GM23338 (cell line): ENCODE measurements at regions not wholly inside any gene's neighbourhood (a gene's known extent, or its start where the extent isn't known, plus 50 kb on each side); places are given as distances from the start of the nearest gene placed in this dataset.

Experiments
- ATAC-seq: fragments of 200-7000 bp; cut with Tn5 transposase; 3 replicates; pipeline ENCODE4 v1.9.1; 2020
- DNase-seq: peaks from one replicate; pipeline ENCODE4 v3.0.0-alpha.2; 2015; ENCODE audit warnings: low spot score
- H2AFZ ChIP-seq: fragments of 200-600 bp; sonication (generic); 2 replicates; pipeline ENCODE4 v1.8.0; 2016; ENCODE audit warnings: antibody characterized with exemption, mild to moderate bottlenecking, moderate library complexity
- H3F3A ChIP-seq: fragments of 200-600 bp; sonication (generic); replicated peaks from 2 replicates; pipeline ENCODE4 v1.8.0; 2017; ENCODE audit warnings: antibody characterized with exemption, mixed run types, low read depth
- H3K27ac ChIP-seq: fragments of 200-600 bp; sonication (generic); 2 replicates; pipeline ENCODE4 v1.6.1; 2016; ENCODE audit warnings: low read depth
- H3K27me3 ChIP-seq: fragments of 200-600 bp; sonication (generic); 2 replicates; pipeline ENCODE4 v1.8.0; 2016; ENCODE audit warnings: mild to moderate bottlenecking, mixed run types, moderate library complexity; ENCODE audit not compliant: insufficient read depth
- H3K36me3 ChIP-seq: fragments of 200-600 bp; sonication (generic); 2 replicates; pipeline ENCODE4 v1.8.0; 2016; ENCODE audit warnings: mild to moderate bottlenecking; ENCODE audit not compliant: insufficient read depth
- H3K4me1 ChIP-seq: fragments of 200-600 bp; sonication (generic); 2 replicates; pipeline ENCODE4 v1.8.0; 2016; ENCODE audit warnings: mild to moderate bottlenecking, moderate library complexity; ENCODE audit not compliant: insufficient read depth
- H3K4me2 ChIP-seq: fragments of 200-600 bp; sonication (generic); 2 replicates; pipeline ENCODE4 v1.7.1; 2017; ENCODE audit warnings: mixed run types
- H3K4me3 ChIP-seq: fragments of 200-600 bp; sonication (generic); 2 replicates; pipeline ENCODE4 v1.6.1; 2016; ENCODE audit warnings: mixed run types
- H3K79me2 ChIP-seq: fragments of 200-600 bp; sonication (generic); replicated peaks from 2 replicates; pipeline ENCODE4 v1.8.0; 2017; ENCODE audit warnings: mild to moderate bottlenecking; ENCODE audit not compliant: insufficient read depth
- H3K9me2 ChIP-seq: fragments of 200-600 bp; sonication (generic); 2 replicates; pipeline ENCODE4 v1.8.0; 2017; ENCODE audit not compliant: insufficient read depth
- H4K20me1 ChIP-seq: fragments of 200-600 bp; sonication (generic); replicated peaks from 2 replicates; pipeline ENCODE4 v1.8.0; 2017; ENCODE audit warnings: mild to moderate bottlenecking; ENCODE audit not compliant: insufficient read depth
- H3K27ac Mint-ChIP-seq: 2 replicates; pipeline ENCODE4 v1.8.0; 2020; ENCODE audit warnings: inconsistent platforms, mild to moderate bottlenecking, moderate library complexity, mixed read lengths
- H3K27me3 Mint-ChIP-seq: 3 replicates; pipeline ENCODE4 v1.8.0; 2022; ENCODE audit warnings: low read depth, mild to moderate bottlenecking, moderate library complexity, mixed read lengths, inconsistent platforms; ENCODE audit not compliant: insufficient read depth, poor library complexity
- H3K36me3 Mint-ChIP-seq: 3 replicates; pipeline ENCODE4 v1.8.0; 2021; ENCODE audit warnings: low read depth, mild to moderate bottlenecking, inconsistent platforms, moderate library complexity, mixed read lengths
- H3K4me1 Mint-ChIP-seq: 3 replicates; pipeline ENCODE4 v1.8.0; 2020; ENCODE audit warnings: mild to moderate bottlenecking, inconsistent platforms, mixed read lengths
- H3K4me3 Mint-ChIP-seq: 3 replicates; pipeline ENCODE4 v1.8.0; 2021; ENCODE audit warnings: moderate library complexity, mild to moderate bottlenecking, inconsistent platforms, mixed read lengths
- H3K9me3 Mint-ChIP-seq: 3 replicates; pipeline ENCODE4 v1.8.0; 2020; ENCODE audit warnings: moderate library complexity, mild to moderate bottlenecking, inconsistent platforms, mixed read lengths
- CREB1 ChIP-seq: fragments of 250-450 bp; sonication (Bioruptor Pico); IDR thresholded peaks from 2 replicates; pipeline ENCODE4 v1.5.0; 2020; ENCODE audit warnings: low read depth, mild to moderate bottlenecking, moderate library complexity
- CTCF ChIP-seq, 2 experiments: fragments of 200-600 bp in 1 of 2; sonication (generic) in 1 of 2; conservative IDR thresholded peaks; 2 replicates each; pipeline versions ENCODE4 v1.5.1 to v1.6.1; 2016 to 2017; ENCODE audit warnings: antibody characterized with exemption in 2 of 2, low read depth in 2 of 2, mild to moderate bottlenecking in 2 of 2, moderate library complexity in 1 of 2
- ETS1 ChIP-seq: IDR thresholded peaks from 2 replicates; pipeline ENCODE4 v1.6.1; 2016; ENCODE audit warnings: antibody characterized with exemption
- EZH2 ChIP-seq: fragments of 200-600 bp; sonication (generic); IDR thresholded peaks from one replicate; pipeline ENCODE4 v1.8.0; 2017; ENCODE audit warnings: antibody characterized with exemption, mild to moderate bottlenecking, low read depth; ENCODE audit not compliant: unreplicated experiment
- EZH2phosphoT487 ChIP-seq: fragments of 200-600 bp; sonication (generic); IDR thresholded peaks from one replicate; pipeline ENCODE4 v1.8.1; 2018; ENCODE audit warnings: antibody characterized with exemption; ENCODE audit not compliant: unreplicated experiment
- JUNB ChIP-seq: IDR thresholded peaks from one replicate; pipeline ENCODE4 v1.6.1; 2016; ENCODE audit warnings: antibody characterized with exemption; ENCODE audit not compliant: unreplicated experiment
- NANOG ChIP-seq: IDR thresholded peaks from 2 replicates; pipeline ENCODE4 v1.6.1; 2016; ENCODE audit warnings: antibody characterized with exemption, borderline replicate concordance
- POLR2AphosphoS5 ChIP-seq: IDR thresholded peaks from 2 replicates; pipeline ENCODE4 v1.6.1; 2016; ENCODE audit warnings: antibody characterized with exemption, low read depth
- REST ChIP-seq: IDR thresholded peaks from one replicate; pipeline ENCODE4 v1.6.1; 2018; ENCODE audit warnings: antibody characterized with exemption; ENCODE audit not compliant: unreplicated experiment
- STAT1 ChIP-seq: IDR thresholded peaks from one replicate; pipeline ENCODE4 v1.6.1; 2016; ENCODE audit warnings: antibody characterized with exemption; ENCODE audit not compliant: unreplicated experiment
- ZNF114 ChIP-seq: fragments of 250-450 bp; sonication (Bioruptor Pico); IDR thresholded peaks from 2 replicates; pipeline ENCODE4 v1.5.0; 2020; ENCODE audit warnings: mild to moderate bottlenecking, moderate library complexity
- ZNF331 ChIP-seq: fragments of 250-450 bp; sonication (Bioruptor Pico); IDR thresholded peaks from 2 replicates; pipeline ENCODE4 v1.5.0; 2020; ENCODE audit warnings: low read depth, mild to moderate bottlenecking, moderate library complexity
- ZNF462 ChIP-seq: fragments of 250-450 bp; sonication (Bioruptor Pico); IDR thresholded peaks from 2 replicates; pipeline ENCODE4 v1.5.0; 2020; ENCODE audit warnings: mild to moderate bottlenecking, moderate library complexity

GRCh38 chr2:139574371-139574770 is 794.2 kb upstream of the NXPH2 start:
- Histone ChIP-seq H3K36me3 (no peaks in the 10 kb centered on the region), H3K27me3 (no peaks in the 10 kb centered on the region), H4K20me1 (no peaks in the 10 kb centered on the region), H3K4me1 (no peaks in the 10 kb centered on the region), H3K4me3 (no peak overlapping the region), H3K27ac (no peak overlapping the region), H3K9me2 (peaks cover 4% of the 10 kb centered on the region; the same call in 1 of the 2 replicates), H3K79me2 (no peaks in the 10 kb centered on the region), H3K4me2 (no peak overlapping the region), H3F3A (no peaks in the 10 kb centered on the region), H2AFZ (no peak overlapping the region)
- H3K27me3 Mint-ChIP-seq, result peaks cover 2% of the 10 kb centered on the region
- H3K4me1 Mint-ChIP-seq, result no peaks in the 10 kb centered on the region
- no peak overlapping the region for H3K27ac Mint-ChIP-seq
- H3K36me3 Mint-ChIP-seq, result peaks cover 5% of the 10 kb centered on the region; the same call in 1 of the 3 replicates
- ATAC-seq, result no peak
- H3K9me3 Mint-ChIP-seq, result peaks cover 9% of the 10 kb centered on the region; the same call in 2 of the 3 replicates
- TF ChIP-seq ZNF114 (CRISPR knock-in tag) (no peak), JUNB (no peak), EZH2 (no peak), CREB1 (CRISPR knock-in tag) (no peak), ETS1 (no peak), ZNF331 (no peak), POLR2AphosphoS5 (no peak), CTCF (conservative IDR thresholded peaks at IDR 0.05; ENCODE audit: low read depth in 2 of 2) (no peak), STAT1 (no peak), NANOG (no peak), ZNF462 (CRISPR knock-in tag) (no peak), REST (no peak), EZH2phosphoT487 (no peak)
- DNase-seq, result no peak
- no peak overlapping the region for H3K4me3 Mint-ChIP-seq
